Kidney epithelial cell (primary cell): ENCODE measurements at regions not wholly inside any gene's neighbourhood (a gene's known extent, or its start where the extent isn't known, plus 50 kb on each side); places are given as distances from the start of the nearest gene placed in this dataset.

Experiments used
- DNase-seq: peaks from one replicate; pipeline ENCODE4 v3.0.0-alpha.2; 2010; ENCODE audit warnings: low read depth
- H3K27me3 ChIP-seq: 2 replicates; pipeline ENCODE4 v1.6.0; 2011; ENCODE audit warnings: low read length; ENCODE audit not compliant: control insufficient read depth, insufficient read depth
- H3K36me3 ChIP-seq: 2 replicates; pipeline ENCODE4 v1.5.1; 2011; ENCODE audit warnings: low read length; ENCODE audit not compliant: control insufficient read depth, insufficient read depth
- H3K4me3 ChIP-seq: 2 replicates; pipeline ENCODE4 v1.5.1; 2011; ENCODE audit warnings: low read depth, mild to moderate bottlenecking, control low read depth, low read length
- CTCF ChIP-seq: IDR thresholded peaks from 2 replicates; pipeline ENCODE4 v1.5.1; 2011; ENCODE audit warnings: mild to moderate bottlenecking, moderate library complexity, low read length, control low read depth, inconsistent platforms; ENCODE audit not compliant: insufficient read depth, poor library complexity, severe bottlenecking

- DNase-seq, result no peak
- no peak for TF ChIP-seq CTCF
- Histone ChIP-seq H3K27me3 (no peaks in the 10 kb centered on the region), H3K4me3 (no peak overlapping the region), H3K36me3 (no peaks in the 10 kb centered on the region)
Observed at GRCh38 chr22:47629791-47630655, 867.6 kb downstream of the TBC1D22A start.

- TF ChIP-seq CTCF, result no peak
Observed at GRCh38 chr22:47629273-47629711, 866.8 kb downstream of the TBC1D22A start.

GRCh38 chr22:47628477-47629272 is 866.2 kb downstream of the TBC1D22A start:
- H3K27me3 ChIP-seq, result no peaks in the 10 kb centered on the region
- no peak overlapping the region for H3K4me3 ChIP-seq
- H3K36me3 ChIP-seq, result no peaks in the 10 kb centered on the region
- TF ChIP-seq CTCF, result no peak
- DNase-seq, result no peak

More at GRCh38 chr22:47629273-47629711, 866.8 kb downstream of the TBC1D22A start:
- no peak for DNase-seq
- H3K27me3 ChIP-seq, result no peaks in the 10 kb centered on the region
- H3K4me3 ChIP-seq, result no peak overlapping the region
- H3K36me3 ChIP-seq, result no peaks in the 10 kb centered on the region

- no peak for TF ChIP-seq CTCF
- DNase-seq, result no peak
Observed at GRCh38 chr22:47627556-47628253, 865.3 kb downstream of the TBC1D22A start.

GRCh38 chr22:47626428-47627390 is 864.3 kb downstream of the TBC1D22A start:
- Histone ChIP-seq H3K36me3 (no peaks in the 10 kb centered on the region), H3K27me3 (no peaks in the 10 kb centered on the region), H3K4me3 (no peak overlapping the region)
- no peak for TF ChIP-seq CTCF
- DNase-seq, result no peak

More at GRCh38 chr22:47627556-47628253, 865.3 kb downstream of the TBC1D22A start:
- no peaks in the 10 kb centered on the region for H3K36me3 ChIP-seq
- no peak overlapping the region for H3K4me3 ChIP-seq
- no peaks in the 10 kb centered on the region for H3K27me3 ChIP-seq
